Left lung (tissue), 4 donors: ENCODE measurements at regions not wholly inside any gene's neighbourhood (a gene's known extent, or its start where the extent isn't known, plus 50 kb on each side); places are given as distances from the start of the nearest gene placed in this dataset.

Experiments used
- ATAC-seq: fragments of 200-7000 bp; cut with Tn5 transposase; one replicate; pipeline ENCODE4 v1.9.1; 2020; ENCODE audit warnings: moderate library complexity
- DNase-seq, 4 donors: peaks; one replicate each; pipeline ENCODE4 v3.0.0-alpha.2; 2013 to 2020
- H3K27ac ChIP-seq, 2 donors: fragments of 200-600 bp; sonication (generic) in 1 of 2; one replicate each; pipeline versions ENCODE4 v1.5.0 to v1.8.0; 2020 to 2021
- H3K27me3 ChIP-seq, 2 donors: fragments of 200-600 bp; sonication (generic) in 1 of 2; one replicate each; pipeline versions ENCODE4 v1.5.0 to v1.8.0; 2020 to 2021
- H3K36me3 ChIP-seq, 2 donors: fragments of 200-600 bp; sonication (generic) in 1 of 2; one replicate each; pipeline versions ENCODE4 v1.5.0 to v1.8.0; 2020 to 2021
- H3K4me1 ChIP-seq, 2 donors: fragments of 200-600 bp; one replicate each; pipeline ENCODE4 v1.8.0; 2021
- H3K4me3 ChIP-seq, 2 donors: fragments of 200-600 bp; sonication (generic) in 1 of 2; one replicate each; pipeline versions ENCODE4 v1.5.0 to v1.8.0; 2020 to 2021; ENCODE audit warnings: mild to moderate bottlenecking in 1 of 2
- H3K9me3 ChIP-seq, 2 donors: fragments of 200-600 bp; sonication (generic) in 1 of 2; one replicate each; pipeline versions ENCODE4 v1.5.0 to v1.8.0; 2020 to 2021
- CTCF ChIP-seq, 2 donors: fragments of 200-600 bp; sonication (generic) in 1 of 2; IDR thresholded peaks; one replicate each; pipeline versions ENCODE4 v1.5.0 to v1.8.0; 2021; ENCODE audit warnings: antibody characterized with exemption in 2 of 2
- intact Hi-C, 2 donors: fragments of 100-400 bp; cut with DNase I; formaldehyde crosslinking; loops; one replicate each; pipeline versions ENCODE4 v1.11.2 to v1.14.2; 2022
- donor health status: DM: no; HTN: yes; CAD: no.
- donor health status: DM: no; HTN: no; CAD: no.

- Histone ChIP-seq H3K9me3 (no peaks in the 10 kb centered on the region), H3K27ac (no peak overlapping the region), H3K27me3 (peaks cover 30 to 56% of the 10 kb centered on the region in 2 donors), H3K4me1 (peaks cover 14 to 22% of the 10 kb centered on the region in 2 donors), H3K36me3 (no peaks in the 10 kb centered on the region), H3K4me3 (no peak overlapping the region)
- TF ChIP-seq CTCF (IDR thresholded peaks at IDR 0.05) = no peak
- ATAC-seq (no peak), DNase-seq (peak in 1 of 4 donors; percentile 52)
- intact Hi-C loops = loop anchor here in 1 of 2 donors (10.0 kb wide), 1 partner anchor 784 kb away; no protein-coding TSS in a partner anchor
Observed at GRCh38 chr3:127458696-127459604, 131.6 kb downstream of the TPRA1 start.

GRCh38 chr3:127457546-127458145 lies 132.9 kb downstream of the TPRA1 start:
- H3K4me1 ChIP-seq = peaks cover 14 to 22% of the 10 kb centered on the region in 2 donors
- no peaks in the 10 kb centered on the region for H3K9me3 ChIP-seq
- DNase-seq = no peak
- H3K36me3 ChIP-seq = no peaks in the 10 kb centered on the region
- ATAC-seq = no peak
- TF ChIP-seq CTCF (IDR thresholded peaks at IDR 0.05) = no peak
- no peak overlapping the region for H3K4me3 ChIP-seq
- intact Hi-C loops = loop anchor here in 1 of 2 donors (10.0 kb wide), 1 partner anchor 783 kb away; no protein-coding TSS in a partner anchor
- peaks cover 30 to 64% of the 10 kb centered on the region in 2 donors for H3K27me3 ChIP-seq
- H3K27ac ChIP-seq = no peak overlapping the region

GRCh38 chr3:127457094-127457475 lies 133.4 kb downstream of the TPRA1 start:
- peaks cover 30 to 69% of the 10 kb centered on the region in 2 donors for H3K27me3 ChIP-seq
- ATAC-seq (peak; percentile 49), DNase-seq (peak in 2 of 4 donors; percentile 36 to 84)
- peak overlapping the region in 1 of 2 donors; percentile 68 for H3K27ac ChIP-seq
- no peaks in the 10 kb centered on the region for H3K36me3 ChIP-seq
- H3K4me1 ChIP-seq = peaks cover 14 to 22% of the 10 kb centered on the region in 2 donors
- no peak for TF ChIP-seq CTCF (IDR thresholded peaks at IDR 0.05)
- no peaks in the 10 kb centered on the region for H3K9me3 ChIP-seq
- intact Hi-C loops = loop anchor here in 1 of 2 donors (10.0 kb wide), 1 partner anchor 782 kb away; no protein-coding TSS in a partner anchor
- H3K4me3 ChIP-seq = peak overlapping the region in 1 of 2 donors; percentile 20

GRCh38 chr3:127456471-127457093 lies 134.0 kb downstream of the TPRA1 start:
- Histone ChIP-seq H3K4me1 (peaks cover 14 to 22% of the 10 kb centered on the region in 2 donors), H3K9me3 (no peaks in the 10 kb centered on the region), H3K27me3 (peaks cover 30 to 70% of the 10 kb centered on the region in 2 donors), H3K4me3 (peak overlapping the region in 1 of 2 donors; percentile 20), H3K27ac (peak overlapping the region in 1 of 2 donors; percentile 68), H3K36me3 (no peaks in the 10 kb centered on the region)
- DNase-seq = peak in 1 of 4 donors; percentile 35
- intact Hi-C loops = loop anchor here in 1 of 2 donors (10.0 kb wide), 1 partner anchor 782 kb away; no protein-coding TSS in a partner anchor
- TF ChIP-seq CTCF (IDR thresholded peaks at IDR 0.05) = no peak
- peak; percentile 60 for ATAC-seq
